Prostate gland (tissue), 2 donors: ENCODE measurements at regions not wholly inside any gene's neighbourhood (a gene's known extent, or its start where the extent isn't known, plus 50 kb on each side); places are given as distances from the start of the nearest gene placed in this dataset.

ENCODE experiments used
- CTCF ChIP-seq, 4 experiments: fragments of 200-600 bp in 2 of 4; fragments of 450-650 bp in 2 of 4; sonication (generic) in 2 of 4; IDR thresholded peaks; 1 replicate in 3 of 4; 2 replicates in 1 of 4; pipeline ENCODE4 v1.5.1; 2016 to 2019; ENCODE audit warnings: antibody characterized with exemption in 4 of 4, mild to moderate bottlenecking in 2 of 4, moderate library complexity in 2 of 4
- POLR2A ChIP-seq: fragments of 450-650 bp; IDR thresholded peaks from one replicate; pipeline ENCODE4 v1.6.1; 2016; ENCODE audit warnings: antibody characterized with exemption, mild to moderate bottlenecking
- POLR2AphosphoS5 ChIP-seq: sonication (generic); formaldehyde crosslinking; IDR thresholded peaks from one replicate; pipeline ENCODE4 v1.6.1; 2017; ENCODE audit warnings: antibody characterized with exemption

- no peak for TF ChIP-seq CTCF (IDR thresholded peaks at IDR 0.05)
- TF ChIP-seq POLR2AphosphoS5 = no peak
- no peak for TF ChIP-seq POLR2A
These were observed 220.5 kb upstream of the CDH11 start for GRCh38 chr16:65342231-65342866.
